ENCODE measurements at regions not wholly inside any gene's neighbourhood (a gene's known extent, or its start where the extent isn't known, plus 50 kb on each side); places are given as distances from the start of the nearest gene placed in this dataset.

DNA sequence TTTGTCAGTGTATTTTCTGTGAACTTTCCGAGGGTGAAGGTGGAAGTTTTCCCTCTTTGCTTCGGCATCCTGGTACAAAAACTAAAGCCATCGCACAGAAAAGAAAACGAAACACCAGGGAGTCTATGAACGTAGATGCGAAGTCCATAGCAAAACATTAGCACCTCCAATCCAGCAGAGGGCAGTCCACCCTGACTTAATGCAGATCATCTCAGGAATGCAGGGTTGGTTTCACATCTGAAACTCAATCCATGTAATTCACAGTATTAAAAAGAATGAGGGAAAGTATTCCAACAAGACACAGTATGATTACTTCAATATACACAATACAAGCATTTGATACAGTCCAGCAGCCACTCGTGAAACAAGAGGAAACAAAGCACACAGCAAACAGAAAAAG lies 70.8 kb downstream of the RTP5 start:
- TF ChIP-seq RFX5 (IDR thresholded peaks at IDR 0.05; ENCODE audit: borderline replicate concordance, low read depth, low read length) = no peak
- TF ChIP-seq CREB1 (IDR thresholded peaks at IDR 0.05) = no peak
- no peak for TF ChIP-seq POLR2A (IDR thresholded peaks at IDR 0.05; ENCODE audit: control extremely low read depth in 1 of 2, low read depth in 2 of 2, low read length in 2 of 2)
- no peak for TF ChIP-seq RBBP5 (IDR thresholded peaks at IDR 0.05; ENCODE audit: borderline replicate concordance, low read depth, low read length)
- TF ChIP-seq SP1 (IDR thresholded peaks at IDR 0.05; ENCODE audit: low read depth, low read length) = no peak
- no peak for TF ChIP-seq EZH2 (IDR thresholded peaks at IDR 0.05; ENCODE audit: low read depth, low read length, severe bottlenecking)
- TF ChIP-seq RAD21 (IDR thresholded peaks at IDR 0.05 in 1 of 2, conservative IDR thresholded peaks at IDR 0.05 in 1 of 2; ENCODE audit: low read depth in 2 of 2, low read length in 2 of 2) = peak; percentile 42 to 58; a peak in 3 of 4 replicates
- TF ChIP-seq, protein P1, sequence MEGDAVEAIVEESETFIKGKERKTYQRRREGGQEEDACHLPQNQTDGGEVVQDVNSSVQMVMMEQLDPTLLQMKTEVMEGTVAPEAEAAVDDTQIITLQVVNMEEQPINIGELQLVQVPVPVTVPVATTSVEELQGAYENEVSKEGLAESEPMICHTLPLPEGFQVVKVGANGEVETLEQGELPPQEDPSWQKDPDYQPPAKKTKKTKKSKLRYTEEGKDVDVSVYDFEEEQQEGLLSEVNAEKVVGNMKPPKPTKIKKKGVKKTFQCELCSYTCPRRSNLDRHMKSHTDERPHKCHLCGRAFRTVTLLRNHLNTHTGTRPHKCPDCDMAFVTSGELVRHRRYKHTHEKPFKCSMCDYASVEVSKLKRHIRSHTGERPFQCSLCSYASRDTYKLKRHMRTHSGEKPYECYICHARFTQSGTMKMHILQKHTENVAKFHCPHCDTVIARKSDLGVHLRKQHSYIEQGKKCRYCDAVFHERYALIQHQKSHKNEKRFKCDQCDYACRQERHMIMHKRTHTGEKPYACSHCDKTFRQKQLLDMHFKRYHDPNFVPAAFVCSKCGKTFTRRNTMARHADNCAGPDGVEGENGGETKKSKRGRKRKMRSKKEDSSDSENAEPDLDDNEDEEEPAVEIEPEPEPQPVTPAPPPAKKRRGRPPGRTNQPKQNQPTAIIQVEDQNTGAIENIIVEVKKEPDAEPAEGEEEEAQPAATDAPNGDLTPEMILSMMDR (IDR thresholded peaks at IDR 0.05; ENCODE audit: control extremely low read depth in 1 of 3, insufficient read depth in 1 of 3, low read depth in 1 of 3, low read length in 3 of 3) = peak in 2 of 3 experiments; percentile 33 to 70; a peak in 3 of 4 replicates
- no peak for TF ChIP-seq KDM1A (IDR thresholded peaks at IDR 0.05; ENCODE audit: borderline replicate concordance, low read length)
- TF ChIP-seq HDAC2 (IDR thresholded peaks at IDR 0.05; ENCODE audit: borderline replicate concordance in 1 of 2, low read depth in 2 of 2, low read length in 2 of 2) = no peak
- TF ChIP-seq, protein P2, sequence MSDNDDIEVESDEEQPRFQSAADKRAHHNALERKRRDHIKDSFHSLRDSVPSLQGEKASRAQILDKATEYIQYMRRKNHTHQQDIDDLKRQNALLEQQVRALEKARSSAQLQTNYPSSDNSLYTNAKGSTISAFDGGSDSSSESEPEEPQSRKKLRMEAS (IDR thresholded peaks at IDR 0.05) = no peak
- no peak for TF ChIP-seq RNF2 (IDR thresholded peaks at IDR 0.05; ENCODE audit: borderline replicate concordance, low read depth, low read length, missing control alignments, poor library complexity, severe bottlenecking)
- TF ChIP-seq, protein P3, sequence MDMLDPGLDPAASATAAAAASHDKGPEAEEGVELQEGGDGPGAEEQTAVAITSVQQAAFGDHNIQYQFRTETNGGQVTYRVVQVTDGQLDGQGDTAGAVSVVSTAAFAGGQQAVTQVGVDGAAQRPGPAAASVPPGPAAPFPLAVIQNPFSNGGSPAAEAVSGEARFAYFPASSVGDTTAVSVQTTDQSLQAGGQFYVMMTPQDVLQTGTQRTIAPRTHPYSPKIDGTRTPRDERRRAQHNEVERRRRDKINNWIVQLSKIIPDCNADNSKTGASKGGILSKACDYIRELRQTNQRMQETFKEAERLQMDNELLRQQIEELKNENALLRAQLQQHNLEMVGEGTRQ (IDR thresholded peaks at IDR 0.05; ENCODE audit: low read length) = no peak

All from H1 (cell line).